GM12878 (cell line): ENCODE measurements at regions not wholly inside any gene's neighbourhood (a gene's known extent, or its start where the extent isn't known, plus 50 kb on each side); places are given as distances from the start of the nearest gene placed in this dataset.

Experiments used
- ATAC-seq: fragments of 200-7000 bp; cut with Tn5 transposase; 3 replicates; pipeline ENCODE4 v1.9.1; 2020; ENCODE audit warnings: mild to moderate bottlenecking, moderate library complexity
- BruUV-seq: library from RNA; stranded (reverse); fragments of 400-500 nt; replicated peaks from 2 replicates; lab custom pipeline; 2021; lab: Mats Ljungman, UMichigan
- CTCF ChIA-PET: fragments of 300-600 bp; sonication (Branson Sonifier 250); formaldehyde crosslinking; extraction: SDS; loops from one replicate; lab custom pipeline; 2021; ENCODE audit warnings: inconsistent platforms; lab: Yijun Ruan, JAX
- POLR2A ChIA-PET: fragments of 350-600 bp; formaldehyde crosslinking; extraction: SDS; loops from one replicate; lab custom pipeline; 2021; ENCODE audit warnings: inconsistent platforms; lab: Charles Lee
- RAD21 ChIA-PET: fragments of 300-600 bp; sonication (Branson Sonifier 250); formaldehyde crosslinking; loops from one replicate; lab custom pipeline; 2023; ENCODE audit warnings: antibody characterized with exemption; ENCODE audit not compliant: unreplicated experiment; lab: Charles Lee
- SMC1A ChIA-PET: fragments of 300-600 bp; sonication (Branson Sonifier 250); formaldehyde crosslinking; loops from one replicate; lab custom pipeline; 2023; ENCODE audit not compliant: unreplicated experiment, uncharacterized antibody; lab: Charles Lee
- DNase-seq: peaks from one replicate; pipeline ENCODE4 v3.0.0-alpha.2; 2011; ENCODE audit warnings: low read depth, low spot score
- FAIRE-seq: peaks from 3 replicates; lab custom pipeline; 2011; peaks lifted over from hg19 to GRCh38; lab: Jason Lieb, UNC
- H2AFZ ChIP-seq: 2 replicates; pipeline ENCODE4 v1.6.0; 2011; ENCODE audit warnings: low read depth, low read length, control low read depth; ENCODE audit not compliant: control insufficient read depth
- H3K27ac ChIP-seq: 2 replicates; pipeline ENCODE4 v1.5.1; 2011; ENCODE audit warnings: control low read depth; ENCODE audit not compliant: control insufficient read depth, insufficient read depth
- H3K27me3 ChIP-seq, 2 experiments: replicated peaks in 1 of 2; 2 replicates each; pipeline versions ENCODE4 v1.6.0 to v1.6.1; 2011; ENCODE audit warnings: low read length in 1 of 2; ENCODE audit not compliant: control insufficient read depth in 2 of 2, insufficient read depth in 2 of 2
- H3K36me3 ChIP-seq, 2 experiments: 2 replicates each; pipeline ENCODE4 v1.5.1; 2011; ENCODE audit warnings: low read length in 1 of 2; ENCODE audit not compliant: control insufficient read depth in 2 of 2, insufficient read depth in 2 of 2
- H3K4me1 ChIP-seq: 2 replicates; pipeline ENCODE4 v1.6.1; 2011; ENCODE audit warnings: mild to moderate bottlenecking, low read length, moderate library complexity, mixed read lengths; ENCODE audit not compliant: control insufficient read depth, insufficient read depth
- H3K4me2 ChIP-seq: 2 replicates; pipeline ENCODE4 v1.6.0; 2011; ENCODE audit warnings: control low read depth; ENCODE audit not compliant: control insufficient read depth, insufficient read depth
- H3K4me3 ChIP-seq: fragments of 200-600 bp; sonication (generic); 2 replicates; pipeline ENCODE4 v1.5.1; 2016
- H3K79me2 ChIP-seq: 2 replicates; pipeline ENCODE4 v1.6.0; 2011; ENCODE audit warnings: low read length; ENCODE audit not compliant: control insufficient read depth, insufficient read depth
- H3K9ac ChIP-seq: 2 replicates; pipeline ENCODE4 v1.8.0; 2011; ENCODE audit warnings: low read length, control low read depth, mixed read lengths; ENCODE audit not compliant: control insufficient read depth, insufficient read depth
- H3K9me3 ChIP-seq: replicated peaks from 3 replicates; pipeline ENCODE4 v1.5.1; 2011; ENCODE audit warnings: mild to moderate bottlenecking, low read length; ENCODE audit not compliant: control insufficient read depth, insufficient read depth
- H4K20me1 ChIP-seq: 2 replicates; pipeline ENCODE4 v1.6.0; 2011; ENCODE audit not compliant: control insufficient read depth, insufficient read depth
- BCL11A ChIP-seq: IDR thresholded peaks from 2 replicates; pipeline ENCODE4 v1.6.1; 2011; ENCODE audit warnings: low read depth, low read length
- FOS ChIP-seq: IDR thresholded peaks from 3 replicates; pipeline ENCODE4 v1.6.1; 2011; ENCODE audit warnings: borderline replicate concordance; ENCODE audit not compliant: insufficient read length; ENCODE audit errors: extremely low read depth
- HCFC1 ChIP-seq: fragments of 150-350 bp; IDR thresholded peaks from 2 replicates; pipeline ENCODE4 v1.6.1; 2014; ENCODE audit warnings: low read length
- IKZF2 ChIP-seq, 2 experiments: fragments of 450-650 bp; IDR thresholded peaks; 2 replicates each; pipeline ENCODE4 v1.6.1; 2017; ENCODE audit warnings: mild to moderate bottlenecking in 2 of 2, moderate library complexity in 2 of 2
- NR2F1 ChIP-seq: fragments of 450-650 bp; conservative IDR thresholded peaks from 2 replicates; pipeline ENCODE4 v1.6.1; 2017; ENCODE audit warnings: mild to moderate bottlenecking
- RB1 ChIP-seq: fragments of 450-650 bp; formaldehyde crosslinking; IDR thresholded peaks from 2 replicates; pipeline ENCODE4 v1.6.1; 2017; ENCODE audit warnings: mild to moderate bottlenecking, borderline replicate concordance
- REST ChIP-seq: IDR thresholded peaks from 2 replicates; pipeline ENCODE4 v1.6.1; 2012; ENCODE audit warnings: mild to moderate bottlenecking, low read depth, low read length
- SKIL ChIP-seq: fragments of 450-650 bp; IDR thresholded peaks from 2 replicates; pipeline ENCODE4 v1.6.1; 2017; ENCODE audit warnings: mild to moderate bottlenecking, low read depth, inconsistent platforms; ENCODE audit not compliant: poor library complexity, severe bottlenecking
- SREBF2 ChIP-seq: IDR thresholded peaks from 2 replicates; pipeline ENCODE4 v1.6.1; 2012; ENCODE audit warnings: mild to moderate bottlenecking, low read length
- STAT3 ChIP-seq: IDR thresholded peaks from 2 replicates; pipeline ENCODE4 v1.6.1; 2011; ENCODE audit warnings: low read depth, low read length, improper control_type of control experiment
- TBL1XR1 ChIP-seq: IDR thresholded peaks from 2 replicates; pipeline ENCODE4 v1.6.1; 2012; ENCODE audit warnings: low read depth, low read length, improper control_type of control experiment
- YBX1 ChIP-seq: fragments of 450-650 bp; IDR thresholded peaks from 2 replicates; pipeline ENCODE4 v1.6.1; 2016; ENCODE audit warnings: antibody characterized with exemption
- ZBTB4 ChIP-seq: fragments of 450-650 bp; formaldehyde crosslinking; IDR thresholded peaks from 2 replicates; pipeline ENCODE4 v1.4.0; 2022; ENCODE audit warnings: mild to moderate bottlenecking, moderate library complexity
- ZZZ3 ChIP-seq: IDR thresholded peaks from 2 replicates; pipeline ENCODE4 v1.6.1; 2011; ENCODE audit warnings: low read depth; ENCODE audit not compliant: control insufficient read depth, insufficient read length
- WGBS: methylation state at CpG from one replicate; pipeline ENCODE4 v1.1.6; 2016; ENCODE audit warnings: low lambda C conversion rate; ENCODE audit not compliant: insufficient replicate concordance, insufficient coverage; ENCODE audit errors: missing lambda C conversion rate; 5-methylcytosine and 5-hydroxymethylcytosine counted together
- in situ Hi-C: fragments of 300-500 bp; cut with MboI; formaldehyde crosslinking; loops from 9 replicates; pipeline ENCODE4 v1.14.3; 2018; ENCODE audit warnings: mixed read lengths
- intact Hi-C: fragments of 100-400 bp; cut with micrococcal nuclease; formaldehyde crosslinking; loops from one replicate; pipeline ENCODE4 v1.14.2; 2022; ENCODE audit not compliant: unreplicated experiment

DNA sequence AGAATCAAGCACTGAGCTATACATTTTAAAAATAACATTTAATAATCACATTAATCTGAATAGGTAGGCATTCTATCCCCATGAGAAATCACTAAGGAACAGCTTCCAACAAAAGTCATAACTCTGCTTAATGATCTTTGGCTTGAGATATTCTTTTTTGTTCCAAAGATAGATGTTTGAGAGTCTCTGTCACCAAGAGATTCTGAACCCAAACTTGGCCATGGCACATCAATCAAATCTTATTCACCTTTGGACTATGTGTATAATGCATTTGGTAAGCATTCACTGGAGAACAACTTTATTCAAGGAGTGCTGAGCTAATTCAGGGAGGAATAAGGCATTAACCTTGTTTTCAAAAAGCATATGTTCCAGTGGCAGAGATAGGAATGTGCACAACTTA is 743.3 kb downstream of the SLC4A3 start (continued):
- TF ChIP-seq REST (no peak), SKIL (no peak), HCFC1 (no peak), NR2F1 (no peak), BCL11A (no peak), IKZF2 (IDR thresholded peaks at IDR 0.05) (no peak)

DNA sequence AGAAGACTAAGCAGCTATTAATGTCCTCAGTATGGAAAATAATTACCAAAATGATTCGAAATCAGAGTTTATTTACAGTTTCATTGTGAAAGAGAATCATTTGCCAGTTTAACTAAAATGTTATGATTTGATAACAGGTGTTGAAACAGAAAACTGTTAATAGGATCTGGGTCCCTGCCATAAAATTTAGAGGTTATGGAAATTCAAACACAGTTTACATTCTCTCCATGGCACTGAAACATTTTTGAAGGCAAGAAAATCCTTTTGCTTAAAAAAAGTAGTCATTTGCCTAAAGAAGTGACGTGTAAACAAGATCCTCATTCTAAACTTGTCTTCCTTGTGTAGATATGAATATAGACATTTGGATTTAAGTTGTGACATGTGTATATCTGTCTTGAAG is 743.8 kb downstream of the SLC4A3 start:
- TF ChIP-seq STAT3 (no peak), RB1 (no peak), ZBTB4 (no peak), FOS (no peak), SREBF2 (no peak), YBX1 (no peak), ZZZ3 (no peak), TBL1XR1 (no peak)
- in situ Hi-C loops, result no loop called here
- Histone ChIP-seq H4K20me1 (no peaks in the 10 kb centered on the region), H3K4me3 (no peak overlapping the region), H3K27me3 (no peaks in the 10 kb centered on the region), H3K9me3 (no peaks in the 10 kb centered on the region), H3K27ac (no peak overlapping the region), H3K79me2 (no peaks in the 10 kb centered on the region), H2AFZ (no peak overlapping the region), H3K36me3 (no peaks in the 10 kb centered on the region), H3K4me2 (no peak overlapping the region), H3K4me1 (no peaks in the 10 kb centered on the region), H3K9ac (no peak overlapping the region)
- ChIA-PET CTCF (no interaction called here), RAD21 (no interaction called here), POLR2A (no interaction called here), SMC1A (no interaction called here)
- 3% methylated on average over 2 of the region's 2 CpGs for WGBS
- no TSS peak for BruUV-seq
- intact Hi-C loops, result no loop called here
- ATAC-seq (no peak), FAIRE-seq (no peak), DNase-seq (no peak)
